ENCODE measurements at regions not wholly inside any gene's neighbourhood (a gene's known extent, or its start where the extent isn't known, plus 50 kb on each side); places are given as distances from the start of the nearest gene placed in this dataset.

DNA sequence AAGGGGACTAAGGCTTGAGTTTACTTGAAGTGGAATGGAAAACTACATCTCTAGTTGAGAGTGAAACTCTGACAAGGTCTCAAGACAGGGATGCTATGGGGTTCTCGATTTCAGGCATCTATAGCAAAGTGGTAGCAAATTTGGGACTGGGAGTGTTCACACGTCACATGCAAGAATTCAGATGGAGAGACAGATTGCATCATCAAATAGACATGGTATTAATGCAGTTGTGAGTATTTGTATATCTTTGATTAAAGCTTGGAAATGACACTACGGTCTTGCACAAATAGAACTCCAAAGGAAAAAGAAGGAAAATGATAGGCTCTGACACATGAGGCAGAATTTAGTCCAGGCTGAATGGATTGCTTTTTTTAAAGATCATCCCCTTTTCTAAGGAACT lies 1061.6 kb upstream of the FANCL start:
- no peak for TF ChIP-seq FOXK2 (IDR thresholded peaks at IDR 0.05)
- TF ChIP-seq FOXA1 (IDR thresholded peaks at IDR 0.05): no peak
- no peak for TF ChIP-seq L3MBTL2 (conservative IDR thresholded peaks at IDR 0.05)
- no peak for TF ChIP-seq CTBP1 (IDR thresholded peaks at IDR 0.05; ENCODE audit: borderline replicate concordance)
- no peak for TF ChIP-seq TARDBP (IDR thresholded peaks at IDR 0.05)
- no peak for TF ChIP-seq ZNF384 (IDR thresholded peaks at IDR 0.05)
- no peak for TF ChIP-seq PKNOX1 (IDR thresholded peaks at IDR 0.05)
- no peak for TF ChIP-seq ARNT (IDR thresholded peaks at IDR 0.05)
- TF ChIP-seq HDGF (IDR thresholded peaks at IDR 0.05; ENCODE audit: borderline replicate concordance): no peak
- TF ChIP-seq ELF4 (IDR thresholded peaks at IDR 0.05): no peak
- TF ChIP-seq NFRKB (IDR thresholded peaks at IDR 0.05): no peak
- DNase-seq (ENCODE audit: extremely low spot score): no peak
- POLR2A ChIA-PET: no interaction called here
- CTCF ChIA-PET: interaction anchor here (0.7 kb wide), 2 partner anchors 51 to 274 kb away, joined by 5 to 6 read pairs; no protein-coding TSS in a partner anchor

DNA sequence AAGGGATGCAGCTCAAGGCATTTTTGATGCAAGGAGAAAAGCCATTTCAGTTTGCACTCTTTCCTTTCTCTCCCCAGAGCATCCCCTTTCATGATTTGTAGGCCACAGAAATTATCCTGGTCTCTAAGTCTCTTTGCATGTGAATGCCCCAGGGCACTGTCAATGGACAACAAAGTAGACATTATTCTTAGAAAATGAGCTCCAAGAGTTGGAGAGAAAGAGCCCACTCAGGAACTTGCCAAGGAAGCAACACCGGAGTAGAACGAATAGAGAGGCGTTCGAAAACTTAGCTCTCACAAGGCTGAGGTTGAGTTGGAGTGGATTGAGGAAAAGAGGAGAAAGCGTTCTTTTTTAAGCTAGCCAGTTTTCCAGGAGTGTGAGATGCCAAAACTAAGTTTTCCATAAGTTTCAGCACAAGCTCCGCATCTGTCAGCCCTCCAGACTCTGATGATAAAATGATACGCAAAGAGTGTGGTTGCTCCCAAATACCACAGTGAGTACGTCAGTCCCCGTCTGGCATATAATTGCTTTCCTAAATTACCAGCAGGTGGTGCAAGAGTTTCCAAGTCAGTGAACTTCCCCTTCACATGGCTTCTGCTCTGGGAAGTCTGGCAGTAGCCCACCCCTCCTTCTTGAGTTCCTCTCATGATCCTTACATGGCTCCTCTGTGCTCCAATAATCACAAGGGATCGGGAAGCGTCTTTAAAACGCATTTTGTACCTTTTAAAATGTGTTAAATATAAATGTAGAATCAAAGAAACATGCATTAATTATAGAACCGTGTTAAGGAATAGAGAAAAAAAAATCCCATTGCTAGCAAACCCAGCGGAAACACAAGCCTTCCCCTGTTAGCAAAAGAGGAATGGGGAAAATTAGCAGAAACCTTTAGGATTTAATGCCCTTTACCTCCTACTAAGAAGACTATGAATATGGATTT lies 1060.6 kb upstream of the FANCL start:
- DNase-seq (ENCODE audit: extremely low spot score): peak; percentile 71
- POLR2A ChIA-PET: no interaction called here
- CTCF ChIA-PET: interaction anchor here (0.7 to 0.8 kb wide), 3 partner anchors 52 to 273 kb away, joined by 3 to 6 read pairs (median 5); no protein-coding TSS in a partner anchor
- TF ChIP-seq ARNT (IDR thresholded peaks at IDR 0.05): no peak
- TF ChIP-seq FOXA1 (IDR thresholded peaks at IDR 0.05): no peak
- TF ChIP-seq FOXK2 (IDR thresholded peaks at IDR 0.05): no peak
- TF ChIP-seq LEF1 (IDR thresholded peaks at IDR 0.05; ENCODE audit: borderline replicate concordance): no peak
- no peak for TF ChIP-seq PKNOX1 (IDR thresholded peaks at IDR 0.05)
- no peak for TF ChIP-seq ELF4 (IDR thresholded peaks at IDR 0.05)
- TF ChIP-seq ZNF384 (IDR thresholded peaks at IDR 0.05): no peak
- no peak for TF ChIP-seq L3MBTL2 (conservative IDR thresholded peaks at IDR 0.05)
- no peak for TF ChIP-seq NFRKB (IDR thresholded peaks at IDR 0.05)
- no peak for TF ChIP-seq HDGF (IDR thresholded peaks at IDR 0.05; ENCODE audit: borderline replicate concordance)
- TF ChIP-seq CTBP1 (IDR thresholded peaks at IDR 0.05; ENCODE audit: borderline replicate concordance): no peak

GRCh38 chr2:59297816-59298215 lies 1056.7 kb upstream of the FANCL start:
- TF ChIP-seq SUZ12 (IDR thresholded peaks at IDR 0.05) (no peak), NFRKB (IDR thresholded peaks at IDR 0.05) (no peak), BHLHE40 (IDR thresholded peaks at IDR 0.05; ENCODE audit: borderline replicate concordance) (no peak), FOXM1 (IDR thresholded peaks at IDR 0.05; ENCODE audit: borderline replicate concordance) (no peak), FOXA1 (IDR thresholded peaks at IDR 0.05) (no peak)

GRCh38 chr2:59296279-59296678 lies 1055.2 kb upstream of the FANCL start:
- TF ChIP-seq NFRKB (IDR thresholded peaks at IDR 0.05) (no peak), L3MBTL2 (conservative IDR thresholded peaks at IDR 0.05) (no peak), FOXA1 (IDR thresholded peaks at IDR 0.05) (no peak), CTBP1 (IDR thresholded peaks at IDR 0.05; ENCODE audit: borderline replicate concordance) (no peak), SP1 (IDR thresholded peaks at IDR 0.05) (no peak), PKNOX1 (IDR thresholded peaks at IDR 0.05) (no peak)
- DNase-seq (ENCODE audit: extremely low spot score): no peak
- POLR2A ChIA-PET: no interaction called here
- CTCF ChIA-PET: no interaction called here

More at GRCh38 chr2:59297816-59298215, 1056.7 kb upstream of the FANCL start:
- no peak for DNase-seq (ENCODE audit: extremely low spot score)
- CTCF ChIA-PET: no interaction called here
- POLR2A ChIA-PET: no interaction called here

DNA sequence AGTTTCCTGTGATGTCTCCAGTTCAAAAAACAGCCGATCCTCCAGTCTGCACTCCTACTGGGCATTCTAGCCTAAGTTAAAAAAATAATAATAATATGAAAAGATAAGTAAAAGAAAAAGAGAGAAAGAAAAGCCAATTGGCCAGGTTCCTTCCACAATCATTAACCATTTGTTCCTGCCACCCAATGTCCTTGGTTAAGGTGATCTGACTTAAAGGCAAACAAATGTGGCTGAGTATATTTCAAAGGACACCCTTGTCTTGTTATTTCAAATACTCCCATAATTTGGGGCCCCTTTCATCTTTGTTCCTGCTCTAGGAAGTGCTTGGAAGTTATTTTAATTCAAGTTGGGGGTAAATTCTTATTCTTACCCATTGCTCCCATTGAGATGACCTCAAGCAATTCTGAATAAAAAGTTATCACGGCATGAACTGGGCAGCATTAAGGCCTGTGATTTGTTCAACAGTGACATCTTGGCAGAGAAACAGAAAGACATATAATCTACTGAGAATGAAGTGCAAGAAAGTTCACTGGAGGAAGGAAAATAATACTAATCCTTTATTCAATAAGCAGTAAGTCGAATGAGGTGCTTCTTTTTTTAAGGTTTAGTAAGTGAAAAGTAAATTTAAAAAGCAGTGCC lies 1054.5 kb upstream of the FANCL start:
- no peak for DNase-seq (ENCODE audit: extremely low spot score)
- ChIA-PET CTCF (no interaction called here), POLR2A (no interaction called here)
- TF ChIP-seq SUZ12 (IDR thresholded peaks at IDR 0.05): no peak
- no peak for TF ChIP-seq PKNOX1 (IDR thresholded peaks at IDR 0.05)
- no peak for TF ChIP-seq L3MBTL2 (conservative IDR thresholded peaks at IDR 0.05)
- no peak for TF ChIP-seq FOXK2 (IDR thresholded peaks at IDR 0.05)
- no peak for TF ChIP-seq FOXA1 (IDR thresholded peaks at IDR 0.05)
- no peak for TF ChIP-seq ELF4 (IDR thresholded peaks at IDR 0.05)
- TF ChIP-seq NFRKB (IDR thresholded peaks at IDR 0.05): no peak
- no peak for TF ChIP-seq BHLHE40 (IDR thresholded peaks at IDR 0.05; ENCODE audit: borderline replicate concordance)
- no peak for TF ChIP-seq TARDBP (IDR thresholded peaks at IDR 0.05)
- TF ChIP-seq ARNT (IDR thresholded peaks at IDR 0.05): no peak

- CTCF ChIA-PET: no interaction called here
- no peak for DNase-seq (ENCODE audit: extremely low spot score)
- no peak for TF ChIP-seq ZNF384 (IDR thresholded peaks at IDR 0.05)
- no peak for TF ChIP-seq FOXA1 (IDR thresholded peaks at IDR 0.05)
- no peak for TF ChIP-seq FOXK2 (IDR thresholded peaks at IDR 0.05)
- TF ChIP-seq FOXM1 (IDR thresholded peaks at IDR 0.05; ENCODE audit: borderline replicate concordance): no peak
- no peak for TF ChIP-seq LEF1 (IDR thresholded peaks at IDR 0.05; ENCODE audit: borderline replicate concordance)
- TF ChIP-seq PKNOX1 (IDR thresholded peaks at IDR 0.05): no peak
- TF ChIP-seq SUZ12 (IDR thresholded peaks at IDR 0.05): no peak
- no peak for TF ChIP-seq ELF4 (IDR thresholded peaks at IDR 0.05)
- no peak for TF ChIP-seq HDGF (IDR thresholded peaks at IDR 0.05; ENCODE audit: borderline replicate concordance)
- no peak for TF ChIP-seq BHLHE40 (IDR thresholded peaks at IDR 0.05; ENCODE audit: borderline replicate concordance)
- no peak for TF ChIP-seq SP1 (IDR thresholded peaks at IDR 0.05)
- no peak for TF ChIP-seq ARNT (IDR thresholded peaks at IDR 0.05)
- TF ChIP-seq CTBP1 (IDR thresholded peaks at IDR 0.05; ENCODE audit: borderline replicate concordance): no peak
- no peak for TF ChIP-seq TARDBP (IDR thresholded peaks at IDR 0.05)
- TF ChIP-seq L3MBTL2 (conservative IDR thresholded peaks at IDR 0.05): no peak
- no peak for TF ChIP-seq NFRKB (IDR thresholded peaks at IDR 0.05)
- POLR2A ChIA-PET: no interaction called here
These were observed 1047.6 kb upstream of the FANCL start for GRCh38 chr2:59288771-59289170.

All from HEK293T (cell line).